B cell (primary cell): ENCODE measurements at regions not wholly inside any gene's neighbourhood (a gene's known extent, or its start where the extent isn't known, plus 50 kb on each side); places are given as distances from the start of the nearest gene placed in this dataset.

Experiments used
- EZH2 ChIP-seq: IDR thresholded peaks from 2 replicates; pipeline ENCODE4 v1.6.1; 2012; ENCODE audit warnings: borderline replicate concordance, low read depth, mild to moderate bottlenecking, moderate library complexity, low read length; ENCODE audit not compliant: insufficient read depth, poor library complexity, severe bottlenecking
- TF ChIP-seq, protein P1 (sequence below): fragments of 200-600 bp; IDR thresholded peaks from one replicate; pipeline ENCODE4 v1.8.0; 2022; ENCODE audit warnings: antibody characterized with exemption, mild to moderate bottlenecking

DNA sequence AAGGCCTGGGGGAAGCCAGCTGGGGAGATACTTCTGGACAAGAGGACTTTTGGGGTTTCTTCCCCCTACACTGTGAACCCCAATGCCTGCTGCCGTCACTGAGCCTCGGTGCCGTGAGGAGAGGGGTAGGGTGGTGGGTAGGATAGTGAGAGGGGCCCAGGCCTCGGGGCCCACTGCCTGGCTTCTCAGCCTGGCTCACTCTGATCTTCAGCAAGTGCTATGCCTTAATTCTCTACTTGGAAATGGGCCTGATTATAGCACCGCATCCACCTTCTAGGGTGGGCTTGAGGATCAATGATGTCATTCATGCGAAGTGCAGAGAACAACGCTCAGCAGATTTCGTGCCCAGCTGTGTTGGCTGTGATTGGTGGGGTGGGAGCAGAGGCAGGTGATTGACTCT lies 76.7 kb upstream of the NECTIN1 start:
- TF ChIP-seq, protein P1, sequence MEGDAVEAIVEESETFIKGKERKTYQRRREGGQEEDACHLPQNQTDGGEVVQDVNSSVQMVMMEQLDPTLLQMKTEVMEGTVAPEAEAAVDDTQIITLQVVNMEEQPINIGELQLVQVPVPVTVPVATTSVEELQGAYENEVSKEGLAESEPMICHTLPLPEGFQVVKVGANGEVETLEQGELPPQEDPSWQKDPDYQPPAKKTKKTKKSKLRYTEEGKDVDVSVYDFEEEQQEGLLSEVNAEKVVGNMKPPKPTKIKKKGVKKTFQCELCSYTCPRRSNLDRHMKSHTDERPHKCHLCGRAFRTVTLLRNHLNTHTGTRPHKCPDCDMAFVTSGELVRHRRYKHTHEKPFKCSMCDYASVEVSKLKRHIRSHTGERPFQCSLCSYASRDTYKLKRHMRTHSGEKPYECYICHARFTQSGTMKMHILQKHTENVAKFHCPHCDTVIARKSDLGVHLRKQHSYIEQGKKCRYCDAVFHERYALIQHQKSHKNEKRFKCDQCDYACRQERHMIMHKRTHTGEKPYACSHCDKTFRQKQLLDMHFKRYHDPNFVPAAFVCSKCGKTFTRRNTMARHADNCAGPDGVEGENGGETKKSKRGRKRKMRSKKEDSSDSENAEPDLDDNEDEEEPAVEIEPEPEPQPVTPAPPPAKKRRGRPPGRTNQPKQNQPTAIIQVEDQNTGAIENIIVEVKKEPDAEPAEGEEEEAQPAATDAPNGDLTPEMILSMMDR = no peak
- no peak for TF ChIP-seq EZH2
